ENCODE measurements at regions not wholly inside any gene's neighbourhood (a gene's known extent, or its start where the extent isn't known, plus 50 kb on each side); places are given as distances from the start of the nearest gene placed in this dataset.

DNA sequence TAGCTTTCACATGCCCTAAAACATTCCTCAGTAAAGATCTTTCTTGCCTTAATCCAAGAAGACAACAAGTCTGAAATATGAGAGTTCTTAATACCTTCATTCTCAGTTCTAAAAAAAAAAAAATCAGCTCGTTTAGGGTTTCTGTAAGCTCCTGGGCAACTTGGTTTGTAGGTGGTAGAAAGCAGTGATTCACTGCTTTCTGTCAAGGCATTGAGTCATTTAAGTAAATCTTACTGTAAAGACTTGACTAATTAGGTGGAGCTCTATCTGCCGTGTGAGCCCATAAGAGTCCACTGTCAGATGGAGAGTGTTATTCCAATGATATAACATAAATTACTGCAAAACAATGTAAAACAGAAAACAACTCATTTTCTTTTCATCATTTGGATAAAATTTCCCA is 56.1 kb upstream of the MAST4 start:
- no peaks in the 10 kb centered on the region for H4K20me1 ChIP-seq (ENCODE audit: insufficient read depth)
- H3K79me2 ChIP-seq (ENCODE audit: insufficient read depth, low read length) = no peaks in the 10 kb centered on the region
- intact Hi-C loops (cut with micrococcal nuclease) = no loop called here
- BruUV-seq (replicated peaks) = no TSS peak
- POLR2A ChIA-PET = no interaction called here
- ATAC-seq (no peak), DNase-seq (ENCODE audit: low read depth, low spot score) (no peak)
- no peaks in the 10 kb centered on the region; a peak in 1 of 4 replicates for H3K4me1 ChIP-seq (ENCODE audit: control insufficient read depth in 1 of 2, insufficient read depth in 2 of 2, low read length in 2 of 2)
- RAD21 ChIA-PET (ENCODE audit: low non-redundant PET in 1 of 2, low total read pairs in 2 of 2, uncharacterized antibody in 2 of 2, unreplicated experiment in 2 of 2) = no interaction called here
- no peaks in the 10 kb centered on the region for H3K9me3 ChIP-seq (ENCODE audit: control insufficient read depth in 1 of 2, insufficient read depth in 1 of 2, low read depth in 1 of 2, low read length in 2 of 2)
- no peak overlapping the region for H2AFZ ChIP-seq (ENCODE audit: low read depth, low read length, poor library complexity, severe bottlenecking)
- no peaks in the 10 kb centered on the region for H3K36me3 ChIP-seq (ENCODE audit: control insufficient read depth in 1 of 2, insufficient read depth in 2 of 2, low read length in 2 of 2)
- H3K27ac ChIP-seq (ENCODE audit: low read depth, low read length) = no peak overlapping the region
- no peak overlapping the region for H3K9ac ChIP-seq (ENCODE audit: low read length)
- no peak overlapping the region for H3K4me3 ChIP-seq (replicated peaks in 1 of 2; ENCODE audit: low read depth in 1 of 2, low read length in 2 of 2)
- TF ChIP-seq ZFX (IDR thresholded peaks at IDR 0.05) (no peak), FOSL1 (IDR thresholded peaks at IDR 0.05; ENCODE audit: low read depth) (no peak), EZH2phosphoT487 (IDR thresholded peaks at IDR 0.05; ENCODE audit: borderline replicate concordance) (no peak)
- TF ChIP-seq, protein P1, sequence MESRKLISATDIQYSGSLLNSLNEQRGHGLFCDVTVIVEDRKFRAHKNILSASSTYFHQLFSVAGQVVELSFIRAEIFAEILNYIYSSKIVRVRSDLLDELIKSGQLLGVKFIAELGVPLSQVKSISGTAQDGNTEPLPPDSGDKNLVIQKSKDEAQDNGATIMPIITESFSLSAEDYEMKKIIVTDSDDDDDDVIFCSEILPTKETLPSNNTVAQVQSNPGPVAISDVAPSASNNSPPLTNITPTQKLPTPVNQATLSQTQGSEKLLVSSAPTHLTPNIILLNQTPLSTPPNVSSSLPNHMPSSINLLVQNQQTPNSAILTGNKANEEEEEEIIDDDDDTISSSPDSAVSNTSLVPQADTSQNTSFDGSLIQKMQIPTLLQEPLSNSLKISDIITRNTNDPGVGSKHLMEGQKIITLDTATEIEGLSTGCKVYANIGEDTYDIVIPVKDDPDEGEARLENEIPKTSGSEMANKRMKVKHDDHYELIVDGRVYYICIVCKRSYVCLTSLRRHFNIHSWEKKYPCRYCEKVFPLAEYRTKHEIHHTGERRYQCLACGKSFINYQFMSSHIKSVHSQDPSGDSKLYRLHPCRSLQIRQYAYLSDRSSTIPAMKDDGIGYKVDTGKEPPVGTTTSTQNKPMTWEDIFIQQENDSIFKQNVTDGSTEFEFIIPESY (IDR thresholded peaks at IDR 0.05; ENCODE audit: extremely low read depth, insufficient replicate concordance, low read length) = no peak
- H3K27me3 ChIP-seq (ENCODE audit: insufficient read depth, low read length) = no peaks in the 10 kb centered on the region; the same call in 1 of the 2 replicates
- CTCF ChIA-PET = no interaction called here
- no peaks in the 10 kb centered on the region for H3K9me2 ChIP-seq (ENCODE audit: insufficient read depth)
- H3K4me2 ChIP-seq (ENCODE audit: low read length) = no peak overlapping the region

DNA sequence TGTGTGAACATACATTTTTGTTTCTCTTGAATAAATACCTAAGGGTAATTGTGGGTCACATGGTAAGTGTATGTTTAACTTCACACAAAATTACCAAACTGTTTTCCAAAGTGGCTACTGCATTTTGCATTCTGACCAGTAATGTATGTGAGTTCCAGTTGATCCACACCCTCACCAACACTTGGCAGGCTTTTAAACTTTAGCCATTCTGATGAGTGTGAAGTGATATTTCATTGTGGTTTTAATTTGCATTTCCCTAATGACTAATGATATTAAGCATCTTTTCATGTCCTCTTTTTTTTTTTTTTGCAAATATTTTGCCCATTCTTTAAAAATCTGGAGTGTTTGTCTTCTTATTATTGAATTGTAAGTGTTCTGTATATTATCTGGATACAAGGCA is 53.5 kb upstream of the MAST4 start:
- Histone ChIP-seq H3K27ac (ENCODE audit: low read depth, low read length) (no peak overlapping the region), H3K4me1 (ENCODE audit: control insufficient read depth in 1 of 2, insufficient read depth in 2 of 2, low read length in 2 of 2) (no peaks in the 10 kb centered on the region; a peak in 1 of 4 replicates), H4K20me1 (ENCODE audit: insufficient read depth) (no peaks in the 10 kb centered on the region; the same call in 1 of the 2 replicates), H2AFZ (ENCODE audit: low read depth, low read length, poor library complexity, severe bottlenecking) (no peak overlapping the region), H3K9ac (ENCODE audit: low read length) (no peak overlapping the region), H3K9me3 (ENCODE audit: control insufficient read depth in 1 of 2, insufficient read depth in 1 of 2, low read depth in 1 of 2, low read length in 2 of 2) (no peaks in the 10 kb centered on the region), H3K27me3 (ENCODE audit: insufficient read depth, low read length) (no peaks in the 10 kb centered on the region; the same call in 1 of the 2 replicates), H3K4me3 (replicated peaks in 1 of 2; ENCODE audit: low read depth in 1 of 2, low read length in 2 of 2) (no peak overlapping the region), H3K9me2 (ENCODE audit: insufficient read depth) (no peaks in the 10 kb centered on the region), H3K4me2 (ENCODE audit: low read length) (no peak overlapping the region), H3K36me3 (ENCODE audit: control insufficient read depth in 1 of 2, insufficient read depth in 2 of 2, low read length in 2 of 2) (no peaks in the 10 kb centered on the region), H3K79me2 (ENCODE audit: insufficient read depth, low read length) (no peaks in the 10 kb centered on the region)
- no peak for DNase-seq (ENCODE audit: low read depth, low spot score)
- ChIA-PET POLR2A (no interaction called here), RAD21 (ENCODE audit: low non-redundant PET in 1 of 2, low total read pairs in 2 of 2, uncharacterized antibody in 2 of 2, unreplicated experiment in 2 of 2) (no interaction called here), CTCF (no interaction called here)
- intact Hi-C loops (cut with micrococcal nuclease) = no loop called here
- no TSS peak for BruUV-seq (replicated peaks)
- ATAC-seq = no peak
- TF ChIP-seq FOSL1 (IDR thresholded peaks at IDR 0.05; ENCODE audit: low read depth) = no peak
- TF ChIP-seq ELF1 (IDR thresholded peaks at IDR 0.05; ENCODE audit: borderline replicate concordance, low read depth) = no peak
- TF ChIP-seq, protein P2, sequence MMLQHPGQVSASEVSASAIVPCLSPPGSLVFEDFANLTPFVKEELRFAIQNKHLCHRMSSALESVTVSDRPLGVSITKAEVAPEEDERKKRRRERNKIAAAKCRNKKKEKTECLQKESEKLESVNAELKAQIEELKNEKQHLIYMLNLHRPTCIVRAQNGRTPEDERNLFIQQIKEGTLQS (IDR thresholded peaks at IDR 0.05) = no peak
- TF ChIP-seq ZNF274 (IDR thresholded peaks at IDR 0.05; ENCODE audit: low read depth, low read length) = no peak
- TF ChIP-seq, protein P1 (IDR thresholded peaks at IDR 0.05; ENCODE audit: extremely low read depth, insufficient replicate concordance, low read length) = no peak
- TF ChIP-seq POLR2AphosphoS5 (IDR thresholded peaks at IDR 0.05; ENCODE audit: low read depth, low read length) = no peak
- TF ChIP-seq, protein P3, sequence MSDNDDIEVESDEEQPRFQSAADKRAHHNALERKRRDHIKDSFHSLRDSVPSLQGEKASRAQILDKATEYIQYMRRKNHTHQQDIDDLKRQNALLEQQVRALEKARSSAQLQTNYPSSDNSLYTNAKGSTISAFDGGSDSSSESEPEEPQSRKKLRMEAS (IDR thresholded peaks at IDR 0.05) = no peak
- no peak for TF ChIP-seq EZH2 (IDR thresholded peaks at IDR 0.05)
- TF ChIP-seq POLR2A (IDR thresholded peaks at IDR 0.05; ENCODE audit: borderline replicate concordance, extremely low read depth, insufficient read depth, insufficient read length) = no peak
- TF ChIP-seq, protein P4, sequence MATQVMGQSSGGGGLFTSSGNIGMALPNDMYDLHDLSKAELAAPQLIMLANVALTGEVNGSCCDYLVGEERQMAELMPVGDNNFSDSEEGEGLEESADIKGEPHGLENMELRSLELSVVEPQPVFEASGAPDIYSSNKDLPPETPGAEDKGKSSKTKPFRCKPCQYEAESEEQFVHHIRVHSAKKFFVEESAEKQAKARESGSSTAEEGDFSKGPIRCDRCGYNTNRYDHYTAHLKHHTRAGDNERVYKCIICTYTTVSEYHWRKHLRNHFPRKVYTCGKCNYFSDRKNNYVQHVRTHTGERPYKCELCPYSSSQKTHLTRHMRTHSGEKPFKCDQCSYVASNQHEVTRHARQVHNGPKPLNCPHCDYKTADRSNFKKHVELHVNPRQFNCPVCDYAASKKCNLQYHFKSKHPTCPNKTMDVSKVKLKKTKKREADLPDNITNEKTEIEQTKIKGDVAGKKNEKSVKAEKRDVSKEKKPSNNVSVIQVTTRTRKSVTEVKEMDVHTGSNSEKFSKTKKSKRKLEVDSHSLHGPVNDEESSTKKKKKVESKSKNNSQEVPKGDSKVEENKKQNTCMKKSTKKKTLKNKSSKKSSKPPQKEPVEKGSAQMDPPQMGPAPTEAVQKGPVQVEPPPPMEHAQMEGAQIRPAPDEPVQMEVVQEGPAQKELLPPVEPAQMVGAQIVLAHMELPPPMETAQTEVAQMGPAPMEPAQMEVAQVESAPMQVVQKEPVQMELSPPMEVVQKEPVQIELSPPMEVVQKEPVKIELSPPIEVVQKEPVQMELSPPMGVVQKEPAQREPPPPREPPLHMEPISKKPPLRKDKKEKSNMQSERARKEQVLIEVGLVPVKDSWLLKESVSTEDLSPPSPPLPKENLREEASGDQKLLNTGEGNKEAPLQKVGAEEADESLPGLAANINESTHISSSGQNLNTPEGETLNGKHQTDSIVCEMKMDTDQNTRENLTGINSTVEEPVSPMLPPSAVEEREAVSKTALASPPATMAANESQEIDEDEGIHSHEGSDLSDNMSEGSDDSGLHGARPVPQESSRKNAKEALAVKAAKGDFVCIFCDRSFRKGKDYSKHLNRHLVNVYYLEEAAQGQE (IDR thresholded peaks at IDR 0.05; ENCODE audit: low read depth) = no peak
- no peak for TF ChIP-seq RAD21 (IDR thresholded peaks at IDR 0.05; ENCODE audit: low read depth)
